A549 (cell line): ENCODE measurements at regions not wholly inside any gene's neighbourhood (a gene's known extent, or its start where the extent isn't known, plus 50 kb on each side); places are given as distances from the start of the nearest gene placed in this dataset.

Source experiments
- ATAC-seq, 2 experiments: fragments of 200-7000 bp in 1 of 2; fragments of >200 bp in 1 of 2; cut with Nextera tagmentation in 1 of 2; cut with Tn5 transposase in 1 of 2; 3 replicates each; pipeline versions ENCODE4 v1.8.0 to v1.9.1; 2018 to 2020; ENCODE audit warnings: mild to moderate bottlenecking in 1 of 2, moderate library complexity in 1 of 2
- CTCF ChIA-PET: fragments of 300-600 bp; sonication (Branson Sonifier 250); formaldehyde crosslinking; extraction: SDS; loops from one replicate; lab custom pipeline; 2021; ENCODE audit warnings: antibody characterized with exemption, inconsistent platforms; lab: Yijun Ruan, JAX
- POLR2A ChIA-PET: fragments of 350-600 bp; formaldehyde crosslinking; extraction: SDS; loops from one replicate; lab custom pipeline; 2021; ENCODE audit warnings: antibody characterized with exemption, inconsistent platforms; lab: Yijun Ruan, JAX
- DNase-seq, 2 experiments: peaks; one replicate each; pipeline versions ENCODE4 v3.0.0 to v3.0.0-alpha.2; 2011 to 2016; ENCODE audit warnings: low read depth in 1 of 2, low spot score in 1 of 2
- FAIRE-seq: peaks from 2 replicates; lab custom pipeline; 2011; peaks lifted over from hg19 to GRCh38; lab: Jason Lieb, UNC
- H3K27ac ChIP-seq, 2 experiments: fragments of >200 bp; sonication (Bioruptor Twin); formaldehyde crosslinking; 3 replicates each; pipeline ENCODE4 v1.5.1; 2016 to 2017
- H3K4me1 ChIP-seq: fragments of >200 bp; sonication (Bioruptor Twin); formaldehyde crosslinking; 3 replicates; pipeline ENCODE4 v1.6.1; 2016
- H3K4me2 ChIP-seq: fragments of >200 bp; sonication (Bioruptor Twin); formaldehyde crosslinking; 3 replicates; pipeline ENCODE4 v1.6.1; 2016
- H3K4me3 ChIP-seq: fragments of >200 bp; sonication (Bioruptor Twin); formaldehyde crosslinking; 3 replicates; pipeline ENCODE4 v1.5.1; 2016
- H3K9me3 ChIP-seq: fragments of >200 bp; sonication (Bioruptor Twin); formaldehyde crosslinking; 3 replicates; pipeline ENCODE4 v1.6.1; 2016
- BHLHE40 ChIP-seq: IDR thresholded peaks from 2 replicates; pipeline ENCODE4 v1.6.1; 2012; ENCODE audit warnings: low read depth, low read length, inconsistent platforms
- CEBPB ChIP-seq, 2 experiments: fragments of >200 bp in 1 of 2; sonication (Bioruptor Twin) in 1 of 2; formaldehyde crosslinking in 1 of 2; IDR thresholded peaks; 2 replicates each; pipeline ENCODE4 v1.6.1; 2012 to 2016
- CHD2 ChIP-seq: fragments of 150-350 bp; IDR thresholded peaks from 2 replicates; pipeline ENCODE4 v1.6.1; 2014; ENCODE audit warnings: low read length; ENCODE audit not compliant: partially characterized antibody
- CHD4 ChIP-seq: fragments of 200-600 bp; sonication (generic); IDR thresholded peaks from 2 replicates; pipeline ENCODE4 v1.6.1; 2016; ENCODE audit warnings: antibody characterized with exemption, mild to moderate bottlenecking, borderline replicate concordance
- ESRRA ChIP-seq: fragments of 150-350 bp; IDR thresholded peaks from 2 replicates; pipeline ENCODE4 v1.6.1; 2014; ENCODE audit warnings: mild to moderate bottlenecking, low read length, borderline replicate concordance
- FOSL2 ChIP-seq, 2 experiments: fragments of 450-650 bp in 1 of 2; fragments of >200 bp in 1 of 2; sonication (Bioruptor Twin) in 1 of 2; formaldehyde crosslinking; IDR thresholded peaks; 2 replicates each; pipeline versions ENCODE4 v1.5.0 to v1.6.1; 2016 to 2020; ENCODE audit warnings: mild to moderate bottlenecking in 1 of 2, moderate library complexity in 1 of 2
- FOXS1 ChIP-seq: fragments of 250-450 bp; sonication (Bioruptor Pico); IDR thresholded peaks from 2 replicates; pipeline ENCODE4 v1.5.0; 2020; ENCODE audit warnings: mild to moderate bottlenecking, moderate library complexity
- HDAC2 ChIP-seq: fragments of 200-600 bp; sonication (generic); IDR thresholded peaks from 2 replicates; pipeline ENCODE4 v1.6.1; 2016
- HOXA7 ChIP-seq: fragments of 250-450 bp; sonication (Bioruptor Pico); IDR thresholded peaks from 2 replicates; pipeline ENCODE4 v1.5.0; 2020; ENCODE audit warnings: mild to moderate bottlenecking, moderate library complexity
- KDM5A ChIP-seq: fragments of 200-600 bp; sonication (generic); IDR thresholded peaks from 2 replicates; pipeline ENCODE4 v1.6.1; 2016; ENCODE audit warnings: antibody characterized with exemption, mild to moderate bottlenecking
- MAFK ChIP-seq: fragments of 450-650 bp; IDR thresholded peaks from 2 replicates; pipeline ENCODE4 v1.6.1; 2014; ENCODE audit not compliant: partially characterized antibody
- MYC ChIP-seq: IDR thresholded peaks from 2 replicates; pipeline ENCODE4 v1.6.1; 2012; ENCODE audit warnings: mild to moderate bottlenecking, inconsistent platforms, low read length, improper control_type of control experiment, borderline replicate concordance
- NPAS2 ChIP-seq: fragments of 250-450 bp; sonication (Bioruptor Pico); IDR thresholded peaks from 2 replicates; pipeline ENCODE4 v1.8.0; 2022; ENCODE audit warnings: mild to moderate bottlenecking, moderate library complexity, borderline replicate concordance
- NR3C1 ChIP-seq: fragments of >200 bp; sonication (Bioruptor Twin); formaldehyde crosslinking; IDR thresholded peaks from 3 replicates; pipeline ENCODE4 v1.6.1; 2017
- RAD21 ChIP-seq, 2 experiments: fragments of >200 bp in 1 of 2; sonication (Bioruptor Twin) in 1 of 2; formaldehyde crosslinking in 1 of 2; IDR thresholded peaks in 1 of 2; conservative IDR thresholded peaks in 1 of 2; 2 replicates in 1 of 2; 3 replicates in 1 of 2; pipeline ENCODE4 v1.6.1; 2012 to 2018; ENCODE audit warnings: inconsistent platforms in 1 of 2
- RARB ChIP-seq: fragments of 250-450 bp; sonication (Bioruptor Pico); IDR thresholded peaks from 2 replicates; pipeline ENCODE4 v1.8.0; 2021; ENCODE audit warnings: mild to moderate bottlenecking, moderate library complexity
- RNF2 ChIP-seq: fragments of 200-600 bp; sonication (generic); IDR thresholded peaks from 2 replicates; pipeline ENCODE4 v1.6.1; 2016; ENCODE audit warnings: low read depth, mild to moderate bottlenecking, antibody characterized with exemption, moderate library complexity, borderline replicate concordance
- ZC3H11A ChIP-seq: fragments of 450-650 bp; IDR thresholded peaks from 2 replicates; pipeline ENCODE4 v1.6.1; 2014; ENCODE audit warnings: antibody characterized with exemption, mild to moderate bottlenecking
- ZFP36 ChIP-seq: fragments of 450-650 bp; IDR thresholded peaks from 2 replicates; pipeline ENCODE4 v1.6.1; 2014; ENCODE audit warnings: borderline replicate concordance; ENCODE audit not compliant: partially characterized antibody
- WGBS: methylation state at CpG from one replicate; pipeline ENCODE4 v1.1.6; 2017; ENCODE audit errors: missing lambda C conversion rate; 5-methylcytosine and 5-hydroxymethylcytosine counted together
- TF ChIP-seq, protein P1 (sequence below): fragments of 450-650 bp; IDR thresholded peaks from 2 replicates; pipeline ENCODE4 v1.6.1; 2014; ENCODE audit warnings: antibody characterized with exemption
- TF ChIP-seq, protein P2 (sequence below): fragments of 250-450 bp; sonication (Bioruptor Pico); IDR thresholded peaks from 2 replicates; pipeline ENCODE4 v1.5.0; 2021; ENCODE audit warnings: mild to moderate bottlenecking, moderate library complexity, borderline replicate concordance
- TF ChIP-seq, protein P3 (sequence below): IDR thresholded peaks from 2 replicates; pipeline ENCODE4 v1.6.1; 2012
- TF ChIP-seq, protein P4 (sequence below): fragments of >200 bp; sonication (Bioruptor Twin); formaldehyde crosslinking; IDR thresholded peaks from 2 replicates; pipeline ENCODE4 v1.6.1; 2016

DNA sequence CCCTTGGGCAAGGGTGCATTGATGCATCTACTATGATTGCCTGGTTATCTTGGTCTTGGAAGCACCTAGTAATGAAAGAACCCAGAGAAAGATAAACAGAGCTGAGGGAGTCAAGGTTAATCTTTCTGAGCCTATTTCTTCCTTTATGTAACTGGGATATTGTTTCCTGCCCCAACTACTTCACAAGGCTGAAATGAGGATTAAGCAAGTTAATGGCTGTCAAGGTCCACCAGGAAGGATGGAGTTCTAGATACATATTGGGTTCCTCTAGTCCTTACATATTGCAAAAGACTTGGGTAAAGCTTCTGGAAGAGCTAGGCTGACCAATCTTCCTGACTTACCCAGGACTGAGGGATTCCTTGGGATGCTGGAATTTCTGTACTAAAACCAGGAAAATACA, 589.8 kb downstream of the INSC start (continued):
- TF ChIP-seq RARB (CRISPR knock-in tag) (no peak), ZC3H11A (no peak)

DNA sequence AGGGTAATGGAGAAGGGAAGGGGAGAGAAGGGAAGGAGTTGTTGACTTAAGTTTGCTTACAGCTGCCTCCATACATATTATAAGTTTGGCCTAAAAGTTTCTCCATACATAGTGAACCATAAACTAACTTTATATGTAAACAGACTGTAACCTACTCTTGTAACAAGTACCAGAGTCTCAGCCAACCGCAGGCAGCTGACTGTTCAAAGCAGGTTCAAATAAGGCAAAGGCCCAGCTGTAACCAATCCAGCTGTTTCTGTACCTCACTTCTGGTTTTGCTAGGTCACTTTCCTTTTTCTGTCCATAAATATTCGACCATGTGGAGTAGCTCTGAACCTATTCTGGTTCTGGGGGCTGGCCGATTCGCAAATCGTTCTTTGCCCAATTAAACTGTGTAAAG, 591.2 kb downstream of the INSC start:
- ATAC-seq (no peak), FAIRE-seq (no peak), DNase-seq (no peak)
- ChIA-PET POLR2A (no interaction called here), CTCF (interaction anchor here (1.1 kb wide), 1 partner anchor 10 kb away, joined by 3 read pairs; no protein-coding TSS in a partner anchor)
- Histone ChIP-seq H3K27ac (no peak overlapping the region), H3K4me3 (no peak overlapping the region), H3K4me1 (no peaks in the 10 kb centered on the region), H3K4me2 (no peak overlapping the region), H3K9me3 (no peaks in the 10 kb centered on the region; the same call in 2 of the 3 replicates)
- TF ChIP-seq NR3C1 (no peak), CEBPB (IDR thresholded peaks at IDR 0.05) (no peak), MAFK (no peak), FOSL2 (IDR thresholded peaks at IDR 0.05) (no peak), FOSL2 (CRISPR knock-in tag; IDR thresholded peaks at IDR 0.05) (no peak), FOXS1 (CRISPR knock-in tag) (no peak), CHD4 (no peak)
- TF ChIP-seq, protein P1, sequence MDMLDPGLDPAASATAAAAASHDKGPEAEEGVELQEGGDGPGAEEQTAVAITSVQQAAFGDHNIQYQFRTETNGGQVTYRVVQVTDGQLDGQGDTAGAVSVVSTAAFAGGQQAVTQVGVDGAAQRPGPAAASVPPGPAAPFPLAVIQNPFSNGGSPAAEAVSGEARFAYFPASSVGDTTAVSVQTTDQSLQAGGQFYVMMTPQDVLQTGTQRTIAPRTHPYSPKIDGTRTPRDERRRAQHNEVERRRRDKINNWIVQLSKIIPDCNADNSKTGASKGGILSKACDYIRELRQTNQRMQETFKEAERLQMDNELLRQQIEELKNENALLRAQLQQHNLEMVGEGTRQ, result no peak
- TF ChIP-seq, protein P2, sequence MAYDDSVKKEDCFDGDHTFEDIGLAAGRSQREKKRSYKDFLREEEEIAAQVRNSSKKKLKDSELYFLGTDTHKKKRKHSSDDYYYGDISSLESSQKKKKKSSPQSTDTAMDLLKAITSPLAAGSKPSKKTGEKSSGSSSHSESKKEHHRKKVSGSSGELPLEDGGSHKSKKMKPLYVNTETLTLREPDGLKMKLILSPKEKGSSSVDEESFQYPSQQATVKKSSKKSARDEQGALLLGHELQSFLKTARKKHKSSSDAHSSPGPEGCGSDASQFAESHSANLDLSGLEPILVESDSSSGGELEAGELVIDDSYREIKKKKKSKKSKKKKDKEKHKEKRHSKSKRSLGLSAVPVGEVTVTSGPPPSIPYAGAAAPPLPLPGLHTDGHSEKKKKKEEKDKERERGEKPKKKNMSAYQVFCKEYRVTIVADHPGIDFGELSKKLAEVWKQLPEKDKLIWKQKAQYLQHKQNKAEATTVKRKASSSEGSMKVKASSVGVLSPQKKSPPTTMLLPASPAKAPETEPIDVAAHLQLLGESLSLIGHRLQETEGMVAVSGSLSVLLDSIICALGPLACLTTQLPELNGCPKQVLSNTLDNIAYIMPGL (CRISPR knock-in tag), result no peak
- 59% methylated on average over 5 of the region's 5 CpGs for WGBS

DNA sequence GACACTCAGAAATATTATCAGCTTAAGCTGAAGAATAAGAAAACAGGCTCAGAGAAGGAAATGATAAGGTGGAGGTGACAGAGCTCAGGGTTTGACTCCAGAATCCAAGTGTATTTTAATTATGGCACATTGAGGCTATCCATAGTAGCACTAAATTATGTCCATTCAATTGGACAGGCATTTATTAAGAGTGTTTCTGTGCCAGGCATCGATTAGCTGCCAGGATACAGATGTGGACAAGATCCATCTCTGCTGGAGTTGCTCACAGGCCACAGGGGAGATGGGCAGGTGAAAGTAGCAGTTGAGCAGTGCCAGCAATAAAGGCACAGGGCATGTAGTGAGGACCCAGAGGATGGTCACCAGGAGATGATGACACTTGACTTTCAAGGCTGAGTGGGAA, 592.5 kb downstream of the INSC start:
- no peaks in the 10 kb centered on the region for H3K4me1 ChIP-seq
- no peak overlapping the region for H3K27ac ChIP-seq
- ATAC-seq (no peak), FAIRE-seq (no peak), DNase-seq (no peak)
- no peaks in the 10 kb centered on the region; the same call in 2 of the 3 replicates for H3K9me3 ChIP-seq
- TF ChIP-seq HDAC2 (no peak), CHD2 (no peak), MYC (no peak), BHLHE40 (no peak), HOXA7 (CRISPR knock-in tag) (no peak), RAD21 (conservative IDR thresholded peaks at IDR 0.05 in 1 of 2, IDR thresholded peaks at IDR 0.05 in 1 of 2) (no peak), NPAS2 (CRISPR knock-in tag) (no peak), KDM5A (no peak), ZFP36 (no peak), ZC3H11A (no peak), RARB (CRISPR knock-in tag) (no peak), ESRRA (no peak), FOXS1 (CRISPR knock-in tag) (no peak), RNF2 (no peak)
- TF ChIP-seq, protein P3, sequence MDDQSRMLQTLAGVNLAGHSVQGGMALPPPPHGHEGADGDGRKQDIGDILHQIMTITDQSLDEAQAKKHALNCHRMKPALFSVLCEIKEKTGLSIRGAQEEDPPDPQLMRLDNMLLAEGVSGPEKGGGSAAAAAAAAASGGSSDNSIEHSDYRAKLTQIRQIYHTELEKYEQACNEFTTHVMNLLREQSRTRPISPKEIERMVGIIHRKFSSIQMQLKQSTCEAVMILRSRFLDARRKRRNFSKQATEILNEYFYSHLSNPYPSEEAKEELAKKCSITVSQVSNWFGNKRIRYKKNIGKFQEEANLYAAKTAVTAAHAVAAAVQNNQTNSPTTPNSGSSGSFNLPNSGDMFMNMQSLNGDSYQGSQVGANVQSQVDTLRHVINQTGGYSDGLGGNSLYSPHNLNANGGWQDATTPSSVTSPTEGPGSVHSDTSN, result no peak
- TF ChIP-seq, protein P1, result no peak
- TF ChIP-seq, protein P4, sequence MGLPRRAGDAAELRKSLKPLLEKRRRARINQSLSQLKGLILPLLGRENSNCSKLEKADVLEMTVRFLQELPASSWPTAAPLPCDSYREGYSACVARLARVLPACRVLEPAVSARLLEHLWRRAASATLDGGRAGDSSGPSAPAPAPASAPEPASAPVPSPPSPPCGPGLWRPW, result no peak
- H3K4me3 ChIP-seq, result no peak overlapping the region
- WGBS, result 5% methylated on average over 1 of the region's 1 CpG
- H3K4me2 ChIP-seq, result no peak overlapping the region
- ChIA-PET CTCF (interaction anchor here (1.0 kb wide), 1 partner anchor 57 kb away, joined by 3 read pairs; no protein-coding TSS in a partner anchor), POLR2A (no interaction called here)
